Adrenal gland (tissue), 5 donors: ENCODE measurements at regions not wholly inside any gene's neighbourhood (a gene's known extent, or its start where the extent isn't known, plus 50 kb on each side); places are given as distances from the start of the nearest gene placed in this dataset.

Experiments used
- POLR2A ChIP-seq, 2 donors: fragments of 450-650 bp; IDR thresholded peaks; one replicate each; pipeline ENCODE4 v1.6.1; 2017; ENCODE audit warnings: antibody characterized with exemption in 2 of 2, mild to moderate bottlenecking in 2 of 2, moderate library complexity in 1 of 2
- TF ChIP-seq, protein P1 (sequence below), 6 experiments: fragments of 450-650 bp in 4 of 6; fragments of 200-600 bp in 2 of 6; sonication (generic) in 1 of 6; IDR thresholded peaks; 1 replicate in 5 of 6; 2 replicates in 1 of 6; pipeline versions ENCODE4 v1.5.1 to v1.8.0; 2016 to 2021; ENCODE audit warnings: antibody characterized with exemption in 6 of 6, mild to moderate bottlenecking in 2 of 6, moderate library complexity in 1 of 6
- donor health status: DM: no; HTN: no; CAD: no.

DNA sequence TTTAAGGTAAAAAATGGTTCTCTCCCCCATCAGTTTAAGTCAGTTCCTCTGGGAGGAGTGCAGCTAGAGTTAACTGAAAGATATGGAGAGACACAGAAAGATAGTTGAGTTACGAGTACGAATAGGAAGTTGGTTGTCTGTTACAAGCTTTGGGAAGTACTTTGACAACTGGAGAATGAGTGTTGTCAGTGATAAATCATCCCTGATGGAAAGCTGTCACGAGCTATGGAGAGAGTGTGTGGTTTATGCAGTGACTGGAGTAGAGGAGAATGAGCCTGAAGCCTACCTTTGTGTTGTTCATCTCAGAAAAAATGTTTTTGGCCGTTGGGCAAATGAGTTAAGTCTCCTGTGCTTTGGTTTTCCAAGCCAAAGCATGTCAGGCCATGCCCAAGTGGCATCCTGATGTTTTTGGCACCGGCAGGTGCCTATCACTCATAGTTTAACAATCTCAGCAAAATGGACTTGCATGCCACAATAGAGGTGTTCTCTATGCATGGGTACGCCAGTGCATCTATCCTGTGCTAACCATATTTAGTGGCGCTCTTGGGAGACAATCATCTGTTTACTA is 350.2 kb downstream of the IRS2 start:
- TF ChIP-seq, protein P1, sequence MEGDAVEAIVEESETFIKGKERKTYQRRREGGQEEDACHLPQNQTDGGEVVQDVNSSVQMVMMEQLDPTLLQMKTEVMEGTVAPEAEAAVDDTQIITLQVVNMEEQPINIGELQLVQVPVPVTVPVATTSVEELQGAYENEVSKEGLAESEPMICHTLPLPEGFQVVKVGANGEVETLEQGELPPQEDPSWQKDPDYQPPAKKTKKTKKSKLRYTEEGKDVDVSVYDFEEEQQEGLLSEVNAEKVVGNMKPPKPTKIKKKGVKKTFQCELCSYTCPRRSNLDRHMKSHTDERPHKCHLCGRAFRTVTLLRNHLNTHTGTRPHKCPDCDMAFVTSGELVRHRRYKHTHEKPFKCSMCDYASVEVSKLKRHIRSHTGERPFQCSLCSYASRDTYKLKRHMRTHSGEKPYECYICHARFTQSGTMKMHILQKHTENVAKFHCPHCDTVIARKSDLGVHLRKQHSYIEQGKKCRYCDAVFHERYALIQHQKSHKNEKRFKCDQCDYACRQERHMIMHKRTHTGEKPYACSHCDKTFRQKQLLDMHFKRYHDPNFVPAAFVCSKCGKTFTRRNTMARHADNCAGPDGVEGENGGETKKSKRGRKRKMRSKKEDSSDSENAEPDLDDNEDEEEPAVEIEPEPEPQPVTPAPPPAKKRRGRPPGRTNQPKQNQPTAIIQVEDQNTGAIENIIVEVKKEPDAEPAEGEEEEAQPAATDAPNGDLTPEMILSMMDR (IDR thresholded peaks at IDR 0.05), result no peak
- TF ChIP-seq POLR2A (IDR thresholded peaks at IDR 0.05), result no peak
